CD4-positive, alpha-beta T cell treated with Interleukin-4 for 1 hour (primary cell): ENCODE measurements at regions not wholly inside any gene's neighbourhood (a gene's known extent, or its start where the extent isn't known, plus 50 kb on each side); places are given as distances from the start of the nearest gene placed in this dataset.

Source experiments
- DNase-seq, 2 donors: peaks; one replicate each; pipeline ENCODE4 v3.0.0-alpha.2; 2020 to 2022

DNA sequence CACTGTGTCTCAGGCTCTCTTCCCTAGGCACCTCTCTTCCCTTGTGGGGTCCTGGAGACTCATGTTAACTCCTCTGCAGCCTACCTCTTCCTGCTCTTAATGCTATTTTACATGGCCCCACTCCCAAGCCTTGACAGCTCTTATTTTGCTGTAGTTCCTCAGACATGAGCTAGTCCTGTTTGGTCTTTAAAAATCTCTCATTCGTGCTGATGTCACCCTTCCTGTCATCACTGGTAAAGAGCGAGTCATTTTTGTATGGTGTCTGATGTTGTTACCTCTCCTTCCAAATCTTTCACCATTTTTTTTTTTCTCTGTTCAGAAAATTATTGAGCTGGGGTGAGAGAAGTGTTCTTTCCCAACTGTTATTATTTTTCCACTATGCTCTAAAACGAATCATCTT, 84.8 kb upstream of the ZBED5 start:
- DNase-seq, result no peak

DNA sequence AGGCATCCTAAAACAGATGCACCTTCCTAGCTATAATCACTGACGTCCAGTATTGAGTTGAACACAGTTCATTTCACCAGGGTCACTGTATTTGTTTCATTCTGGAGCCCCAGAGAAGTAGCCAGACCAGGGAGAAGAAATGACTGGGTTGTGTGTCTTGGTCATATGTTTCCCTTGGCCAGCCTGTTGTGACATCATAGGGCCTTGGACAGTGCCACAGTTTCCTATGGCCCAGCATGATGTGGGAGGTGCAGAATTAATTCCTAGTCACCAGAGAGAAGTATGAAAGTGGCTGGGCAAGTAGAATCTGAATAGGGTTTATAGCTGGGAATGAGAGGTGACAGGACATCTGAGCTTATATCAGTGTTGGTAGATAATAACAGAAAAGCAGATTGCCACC, 84.0 kb upstream of the ZBED5 start:
- DNase-seq, result no peak

DNA sequence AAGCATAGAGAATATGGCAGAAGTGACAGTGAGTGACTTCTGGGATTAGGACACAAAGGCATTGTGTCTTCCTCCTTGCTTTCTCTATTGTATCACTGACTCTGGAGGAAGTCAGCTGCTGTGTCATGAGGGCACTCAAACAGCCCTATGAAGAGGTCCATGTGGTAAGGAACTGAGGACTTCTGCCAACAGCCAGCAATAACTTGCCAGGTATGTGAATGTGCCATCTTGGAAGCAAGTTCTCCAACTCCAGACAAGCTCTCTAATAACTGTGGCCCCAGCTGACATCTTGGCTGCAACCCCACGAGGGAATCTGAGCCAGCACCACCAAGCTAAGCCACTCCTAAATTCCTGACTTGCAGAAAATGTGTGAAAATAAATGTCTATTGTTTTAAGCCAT, 83.6 kb upstream of the ZBED5 start:
- DNase-seq, result no peak

DNA sequence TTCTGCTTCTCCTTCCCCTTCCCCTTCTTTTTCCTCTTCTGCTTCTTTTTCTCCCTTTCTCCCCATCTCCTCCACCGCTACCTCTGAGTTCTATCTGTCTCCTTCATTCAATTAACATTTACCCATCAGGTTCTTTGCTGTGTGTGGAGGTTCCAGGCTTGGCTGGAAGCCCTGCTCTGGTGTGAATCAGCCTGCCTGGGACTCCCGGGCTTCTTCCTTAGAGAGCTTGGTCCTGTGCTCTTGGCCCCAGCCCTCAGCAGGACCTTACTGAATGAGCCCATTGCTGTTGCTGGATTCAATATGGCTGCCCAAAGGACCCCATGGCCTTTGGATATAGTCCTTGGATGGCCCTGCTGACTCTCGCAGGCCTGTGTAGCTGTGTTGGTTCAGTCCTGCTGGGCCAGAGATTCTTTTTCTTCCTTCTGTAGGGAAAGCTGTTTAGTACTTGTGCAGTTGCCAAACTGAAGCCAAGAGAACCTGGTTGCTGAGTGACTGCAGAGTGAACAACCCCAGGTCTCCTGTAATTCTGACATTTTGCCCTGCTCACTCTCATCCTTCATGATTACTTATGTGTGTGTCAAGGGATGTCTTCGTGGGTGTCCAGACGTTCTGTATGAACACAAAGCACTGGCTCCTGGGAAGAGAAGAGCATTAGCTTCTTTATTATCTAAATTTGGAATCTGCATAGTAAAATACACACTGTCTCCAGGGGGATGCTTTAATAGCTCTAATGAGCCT, 81.0 kb upstream of the ZBED5 start:
- DNase-seq, result no peak

DNA sequence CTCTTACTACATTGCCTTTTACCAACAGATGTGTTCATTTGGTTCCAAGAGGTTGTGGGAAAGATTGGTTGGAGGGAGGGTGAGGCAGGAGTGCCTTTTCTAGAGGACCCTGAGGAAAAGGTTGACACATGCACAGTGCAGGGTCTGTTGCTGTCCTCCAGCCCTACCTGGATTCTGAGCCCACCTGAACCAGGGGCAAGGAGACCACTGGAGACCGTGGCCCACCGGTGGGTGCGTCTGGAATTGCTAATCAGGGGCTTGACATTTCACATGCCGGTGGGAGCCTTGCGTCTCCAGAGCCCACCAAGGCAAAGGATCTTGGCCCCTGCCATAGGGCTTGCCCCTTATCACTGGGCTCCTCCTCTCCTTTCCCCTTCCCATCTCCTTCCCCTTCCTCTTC, 80.4 kb upstream of the ZBED5 start:
- DNase-seq, result no peak

DNA sequence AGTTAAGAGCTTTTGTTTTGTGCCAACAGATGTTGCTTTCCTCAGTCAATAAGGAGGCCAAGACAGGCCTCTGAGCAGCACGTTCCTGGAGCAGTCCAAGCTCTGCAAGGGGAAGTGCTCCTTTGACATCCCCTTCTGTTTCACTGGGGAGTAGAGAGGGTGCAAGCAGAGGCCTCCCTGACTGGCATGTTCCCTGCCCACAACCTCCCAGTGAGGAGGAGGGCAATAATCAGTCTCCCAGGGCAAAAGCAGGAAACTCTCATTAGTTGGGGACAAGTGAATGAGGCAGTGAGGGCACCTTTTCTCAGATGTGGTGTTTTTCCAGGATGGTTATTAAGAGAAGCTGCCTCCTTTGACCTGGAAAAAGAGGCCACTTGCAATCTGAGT, 79.5 kb upstream of the ZBED5 start:
- DNase-seq, result no peak

DNA sequence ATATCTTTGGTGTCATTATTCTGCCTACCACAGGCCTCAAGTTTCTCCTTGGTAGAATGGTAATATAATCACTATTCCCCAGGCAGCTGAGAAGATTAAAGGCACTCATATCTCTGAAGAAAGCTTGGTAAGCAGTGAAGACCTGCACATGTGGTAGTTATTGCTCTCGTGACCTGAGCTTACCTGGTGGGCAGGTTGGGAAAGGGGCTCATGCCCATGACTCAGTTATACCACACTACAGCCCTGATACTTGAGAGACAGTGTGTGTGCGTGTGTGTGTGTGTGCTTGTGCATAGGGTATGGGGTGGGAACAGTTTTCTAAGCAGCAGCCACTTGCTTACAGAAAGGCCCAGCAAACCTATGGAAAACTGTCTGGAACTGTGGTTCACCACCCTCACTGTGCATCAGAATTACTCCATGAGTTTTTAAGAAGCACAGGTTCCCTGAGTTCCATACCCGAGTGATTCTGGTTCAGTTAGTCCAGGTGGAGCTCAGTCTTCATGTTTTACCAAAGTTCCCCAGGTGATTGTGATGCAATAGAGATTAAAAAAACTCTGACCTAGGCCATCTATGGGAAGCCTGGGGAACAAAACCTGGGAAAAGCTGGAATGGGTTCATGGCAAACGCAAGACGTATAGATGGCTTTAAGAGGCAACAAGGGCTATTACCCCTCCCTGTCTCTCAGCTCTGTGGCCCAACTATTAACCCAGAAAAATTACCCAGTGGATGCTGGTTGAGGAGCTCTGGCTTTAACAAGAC, 79.0 kb upstream of the ZBED5 start:
- DNase-seq, result no peak

DNA sequence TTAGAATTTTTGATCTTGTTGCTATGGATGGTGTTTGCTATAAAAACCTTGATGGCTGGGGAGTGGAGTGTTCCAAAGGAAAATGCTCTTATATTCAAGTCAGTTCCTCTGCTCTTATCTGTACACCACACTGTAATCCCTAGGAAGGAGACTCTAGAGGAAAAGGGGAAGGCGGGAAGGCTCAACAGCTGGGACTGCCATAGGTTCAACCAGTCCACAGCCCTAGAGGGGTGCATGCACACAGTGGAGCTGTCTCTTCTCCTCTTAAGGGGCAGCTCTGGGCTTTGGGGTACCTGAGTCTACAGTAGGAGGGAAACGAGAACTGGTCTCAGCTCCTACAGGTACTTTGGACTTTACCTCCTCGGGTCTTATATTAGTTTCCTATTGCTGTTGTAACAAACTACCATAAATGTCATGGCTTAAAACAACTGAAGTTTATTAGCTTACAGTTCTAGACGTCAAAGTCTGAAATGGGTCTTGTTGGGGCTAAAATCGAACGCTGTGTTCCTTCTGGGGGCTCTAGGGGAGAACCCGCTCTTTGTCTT, 77.2 kb upstream of the ZBED5 start:
- no peak for DNase-seq

DNA sequence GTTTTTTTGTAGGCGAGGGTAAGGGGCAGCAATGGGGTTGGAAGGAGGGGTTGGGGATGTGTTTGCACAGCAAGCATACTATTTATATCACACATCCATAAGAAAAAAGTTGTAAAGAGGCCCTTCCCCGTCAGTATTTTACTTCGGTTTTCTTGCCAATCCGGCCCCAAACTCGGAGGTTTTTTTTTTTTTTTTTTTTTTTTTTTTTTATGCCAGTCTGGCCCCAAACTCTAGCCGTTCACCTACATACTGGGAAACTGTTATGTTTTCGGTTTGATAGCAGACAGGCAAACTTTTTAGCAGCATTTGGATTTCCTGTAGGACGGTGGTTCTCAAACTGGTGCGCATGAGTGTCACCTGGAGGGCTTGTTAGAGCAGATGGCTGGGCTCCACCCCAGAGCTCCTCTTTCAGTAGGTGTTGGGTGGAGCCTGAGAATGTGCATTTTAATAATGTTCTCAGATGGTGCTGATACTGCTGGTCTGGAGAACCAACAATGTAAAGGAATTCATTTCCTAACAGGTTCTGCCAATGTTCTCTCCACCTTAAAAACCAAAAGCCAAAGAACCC, 76.5 kb upstream of the ZBED5 start:
- peak in 1 of 2 donors; percentile 22 for DNase-seq

DNA sequence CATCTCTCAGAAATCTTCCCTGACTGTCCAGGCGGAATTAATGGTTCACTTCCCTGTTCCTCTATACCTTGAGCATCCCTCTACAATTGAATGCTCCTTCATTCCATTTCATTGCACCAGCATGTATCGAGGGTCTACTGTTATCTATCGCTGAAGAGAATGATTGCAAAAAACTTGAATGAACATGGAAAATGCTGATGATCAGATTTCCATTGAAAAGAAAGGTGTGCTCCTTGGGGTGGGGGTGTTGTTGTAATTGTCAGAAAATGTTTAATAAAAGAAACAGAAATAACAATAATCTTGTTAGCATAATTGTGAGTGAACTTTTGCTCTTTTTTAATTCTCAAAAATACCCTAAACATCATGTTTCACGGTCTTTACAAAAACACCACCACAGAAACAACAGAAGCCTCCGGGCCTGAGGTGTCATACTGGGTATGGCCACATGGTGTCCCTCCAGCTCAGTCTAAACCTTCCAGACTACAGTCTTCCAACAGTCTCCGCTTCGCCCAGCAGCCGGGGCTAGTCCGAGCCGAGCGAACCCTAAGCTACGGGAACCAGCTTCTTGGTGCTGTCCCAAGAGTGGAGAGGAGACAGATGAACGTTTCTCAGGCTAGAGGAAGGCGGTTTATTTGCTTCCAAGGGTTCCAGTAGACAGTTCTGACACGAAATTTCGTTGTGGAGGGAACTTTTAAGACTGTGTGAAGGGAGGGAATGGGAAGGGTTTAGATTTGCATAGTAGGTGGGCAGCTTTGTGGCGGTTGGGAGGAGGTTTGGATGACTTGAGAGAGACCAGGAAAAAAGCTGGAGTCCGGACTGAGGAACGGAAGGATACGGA, 75.8 kb upstream of the ZBED5 start:
- peak; percentile 81 to 86 for DNase-seq

DNA sequence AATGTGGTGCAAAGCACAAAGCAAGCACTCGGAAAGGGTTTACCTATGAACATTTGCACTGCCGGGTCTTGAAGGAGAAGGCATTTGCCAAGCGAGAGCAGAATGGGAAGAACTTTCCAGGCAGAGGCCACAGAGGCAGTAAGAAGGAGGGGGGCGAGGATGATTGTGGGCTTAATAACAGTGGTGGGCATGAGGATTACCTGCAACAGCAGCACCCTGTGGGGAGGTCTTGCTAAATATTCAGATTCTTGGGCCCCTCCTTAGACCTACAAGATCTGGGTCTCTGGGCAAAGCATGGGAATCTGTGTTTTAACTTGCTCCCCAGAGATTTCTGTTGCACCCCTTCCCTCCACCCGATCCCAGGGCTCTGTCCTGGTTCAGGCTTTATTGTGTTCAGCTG, 75.1 kb upstream of the ZBED5 start:
- no peak for DNase-seq

DNA sequence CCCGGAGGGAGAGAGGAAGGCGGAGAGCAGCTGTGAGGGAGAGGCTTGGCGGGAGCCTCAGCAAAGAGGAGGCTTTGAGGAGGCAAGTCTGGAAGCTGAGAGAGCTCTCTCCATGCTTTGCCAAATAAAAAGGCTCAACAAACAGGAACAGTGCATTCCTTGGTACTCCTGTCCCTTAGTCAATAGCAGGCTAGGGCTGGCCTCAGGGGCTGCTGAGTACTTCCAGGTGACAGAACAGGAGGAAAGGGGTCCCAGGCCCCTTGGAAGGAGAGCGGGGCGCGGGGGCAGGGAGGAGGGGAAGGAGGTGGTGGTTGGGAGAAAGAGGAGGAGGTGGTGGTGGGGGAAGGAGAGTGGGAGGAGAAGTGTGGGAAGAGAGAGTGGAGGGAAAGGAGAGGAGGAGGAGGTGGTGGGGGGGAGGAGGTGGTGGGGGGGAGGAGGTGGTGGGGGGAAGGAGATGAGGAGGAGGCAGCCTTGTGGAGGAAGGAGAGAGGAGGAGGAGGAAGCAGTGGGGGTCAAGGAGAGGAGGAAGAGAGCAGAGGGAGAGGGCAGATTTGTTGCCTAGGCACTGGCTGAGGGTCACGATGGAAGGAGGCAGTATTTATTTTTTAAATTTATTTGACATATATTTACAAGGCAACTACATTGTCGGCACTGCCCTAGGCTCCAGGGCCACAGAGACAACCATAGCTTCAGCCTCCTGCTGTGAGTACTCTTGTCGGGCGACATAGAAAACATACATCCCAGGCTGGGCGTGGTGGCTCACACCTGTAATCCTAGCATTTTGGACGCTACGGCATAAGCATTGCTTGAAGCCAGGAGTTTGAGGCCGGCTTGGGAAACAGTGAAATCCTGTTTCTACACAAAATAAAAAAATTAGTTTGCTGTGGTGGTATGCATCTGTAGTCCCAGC, 74.2 kb upstream of the ZBED5 start:
- DNase-seq, result no peak

DNA sequence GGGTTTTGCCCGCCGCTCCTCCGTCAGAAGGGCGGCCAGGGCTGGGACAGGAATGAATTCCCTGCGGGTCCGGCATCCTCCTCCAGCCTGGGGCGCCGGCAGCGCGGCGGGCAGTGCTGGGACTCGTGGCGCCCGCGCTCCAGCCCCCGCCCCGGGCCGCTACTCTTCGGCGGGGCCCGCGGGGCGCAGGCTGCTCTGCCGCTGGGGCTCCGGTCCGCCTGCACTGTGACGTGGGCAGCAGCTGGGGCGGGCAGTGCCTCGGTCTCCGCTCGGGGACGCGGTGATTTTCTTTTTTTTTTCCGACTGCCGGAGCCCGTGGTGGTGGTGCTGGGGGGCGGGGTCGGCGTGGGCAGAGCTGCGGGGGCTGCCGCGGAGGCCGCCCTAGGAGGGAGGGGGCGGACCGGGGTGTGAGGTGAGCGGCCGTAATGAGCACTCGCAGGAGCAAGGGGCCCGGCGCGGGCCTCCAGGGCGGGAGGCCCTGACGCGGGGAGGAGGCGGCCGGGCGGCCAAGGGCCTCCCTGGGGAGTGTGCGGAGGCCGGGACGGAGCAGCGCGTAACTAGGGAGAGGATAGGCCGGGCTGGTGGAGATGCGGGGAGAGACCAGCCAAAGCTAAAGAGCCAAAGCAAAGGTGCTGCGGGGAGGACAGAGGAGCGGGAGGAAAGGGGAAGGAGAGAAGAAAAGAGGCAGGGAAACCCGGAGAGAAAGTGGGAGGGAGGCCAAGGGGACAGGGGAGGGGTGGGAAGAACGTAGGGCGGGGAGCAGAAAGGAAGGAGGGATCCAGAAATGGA, 73.3 kb upstream of the ZBED5 start:
- peak; percentile 34 to 44 for DNase-seq

DNA sequence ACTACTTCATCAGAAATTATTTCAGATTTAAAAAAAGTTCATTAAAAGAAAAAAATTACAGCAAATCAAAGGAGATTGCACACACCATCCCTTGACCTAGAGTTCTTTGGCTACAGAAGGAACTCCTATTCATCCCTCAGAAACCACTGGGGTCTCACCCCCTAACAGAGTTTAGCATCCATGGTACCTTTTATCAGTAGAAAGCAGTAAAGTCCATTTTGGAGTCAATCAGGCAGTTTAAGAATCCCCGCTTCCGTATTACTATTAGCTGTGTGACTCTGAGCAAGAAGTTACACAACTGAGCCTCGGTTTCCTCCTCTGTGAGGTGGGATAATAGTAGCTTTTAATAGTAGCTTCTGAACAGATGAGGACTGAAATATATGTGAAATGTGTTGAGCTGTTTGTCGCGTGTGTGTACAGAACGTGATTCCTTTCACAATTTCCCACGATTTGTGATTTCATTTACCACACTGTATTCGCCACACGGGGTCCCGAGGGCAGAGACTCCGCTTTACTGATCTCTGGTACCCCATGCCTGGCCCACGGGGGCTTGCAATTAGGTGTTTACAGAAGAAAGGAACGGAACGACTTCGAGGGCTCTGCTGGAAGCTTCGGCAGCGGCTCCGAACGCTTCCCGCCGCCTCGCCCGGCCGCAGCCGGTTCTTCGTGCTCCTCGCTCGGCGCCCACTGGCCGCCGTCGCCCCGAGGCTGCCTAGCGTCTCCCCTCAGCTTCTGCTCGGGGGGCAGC, 72.5 kb upstream of the ZBED5 start:
- DNase-seq, result peak in 1 of 2 donors; percentile 9

DNA sequence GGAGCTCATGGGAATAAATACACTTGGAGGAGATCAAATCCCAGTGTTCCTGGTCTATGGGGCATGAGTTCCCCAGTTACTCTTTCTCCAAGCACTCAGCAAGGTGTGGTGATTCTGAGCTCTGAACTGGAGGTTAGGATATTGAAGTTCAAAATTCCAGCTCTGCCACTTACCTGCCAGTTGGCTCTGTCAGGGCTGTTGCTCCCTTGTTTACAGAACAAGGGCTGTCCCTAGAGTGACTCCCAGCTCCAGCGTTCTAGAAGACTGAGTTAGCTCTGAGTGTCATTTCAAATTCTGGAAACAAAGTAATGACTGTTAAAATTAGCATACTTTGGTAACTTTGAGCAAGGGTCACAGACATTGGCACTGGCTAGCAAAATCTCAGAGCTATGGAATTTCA, 69.7 kb upstream of the ZBED5 start:
- DNase-seq, result no peak

DNA sequence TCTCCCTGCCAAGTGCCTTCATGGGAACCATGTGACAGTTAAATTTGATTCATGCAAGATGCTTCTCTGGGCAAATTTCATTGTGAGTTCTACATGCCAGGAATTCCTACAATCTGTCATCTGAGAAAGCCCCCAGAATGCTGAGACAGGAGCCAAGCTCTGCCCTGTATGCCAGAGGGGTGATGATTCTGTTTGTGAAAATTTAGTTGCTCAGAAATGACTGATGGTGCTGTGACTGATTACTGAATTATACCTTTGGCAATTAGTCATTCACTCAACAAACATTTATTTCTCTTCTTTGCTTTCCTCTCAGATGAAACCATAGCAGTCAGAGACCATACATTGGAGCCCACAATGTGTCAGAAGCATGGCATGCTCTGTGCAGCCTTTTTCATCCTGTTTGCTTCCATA, 69.0 kb upstream of the ZBED5 start:
- DNase-seq, result no peak

DNA sequence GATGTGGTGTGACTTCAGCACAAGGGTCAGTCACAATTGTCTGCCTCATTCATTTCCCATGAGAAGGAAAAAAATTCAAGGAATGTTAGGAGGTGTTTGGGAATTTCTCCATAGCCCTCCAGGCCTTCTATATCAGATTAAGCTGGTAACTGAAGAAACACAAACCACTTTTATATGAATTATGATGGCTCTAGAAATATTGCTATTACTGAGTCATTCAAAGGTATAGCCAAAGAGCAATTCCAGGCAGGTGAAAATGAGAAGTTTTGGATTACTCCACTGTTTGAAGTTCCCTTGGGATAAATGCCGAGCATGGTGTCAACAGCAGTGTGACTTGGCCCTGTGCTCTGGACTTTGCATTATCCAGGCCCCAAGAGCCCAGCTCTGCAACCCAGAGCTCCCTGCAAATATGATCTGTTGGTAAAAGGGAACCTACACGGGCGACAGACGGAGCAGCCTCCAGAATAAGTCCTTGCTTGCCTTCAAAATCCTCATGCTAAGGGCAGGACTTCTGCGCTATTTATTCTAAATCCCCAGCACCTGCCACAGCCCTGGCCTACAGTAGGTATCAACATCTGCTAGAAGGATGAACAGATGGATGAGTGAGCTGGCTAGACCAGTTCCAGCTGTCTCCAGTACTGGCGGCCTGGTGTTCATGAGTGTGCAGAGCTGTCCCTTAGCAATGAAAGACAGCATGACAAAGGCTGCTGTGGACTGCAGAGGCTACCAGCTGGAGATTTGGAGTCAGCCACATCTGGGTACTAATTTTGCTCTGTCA, 67.5 kb upstream of the ZBED5 start:
- no peak for DNase-seq

DNA sequence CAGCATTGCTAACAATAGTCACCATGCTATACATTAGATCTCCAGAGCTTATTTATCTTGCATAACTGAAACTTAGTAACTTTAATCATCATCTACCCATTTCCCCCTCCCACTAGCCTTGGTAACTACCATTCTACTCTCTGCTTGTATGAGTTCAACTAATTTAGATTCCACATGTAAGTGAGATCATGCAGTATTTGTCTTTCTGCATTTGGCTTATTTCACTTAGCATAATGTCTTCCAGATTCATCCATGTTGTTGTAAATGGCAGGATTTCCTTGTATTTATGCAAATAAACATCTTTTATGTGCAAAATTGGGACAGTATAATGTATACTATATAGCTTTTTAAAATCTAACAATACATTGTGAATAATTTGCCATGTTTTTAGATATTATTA, 66.0 kb upstream of the ZBED5 start:
- DNase-seq, result no peak

DNA sequence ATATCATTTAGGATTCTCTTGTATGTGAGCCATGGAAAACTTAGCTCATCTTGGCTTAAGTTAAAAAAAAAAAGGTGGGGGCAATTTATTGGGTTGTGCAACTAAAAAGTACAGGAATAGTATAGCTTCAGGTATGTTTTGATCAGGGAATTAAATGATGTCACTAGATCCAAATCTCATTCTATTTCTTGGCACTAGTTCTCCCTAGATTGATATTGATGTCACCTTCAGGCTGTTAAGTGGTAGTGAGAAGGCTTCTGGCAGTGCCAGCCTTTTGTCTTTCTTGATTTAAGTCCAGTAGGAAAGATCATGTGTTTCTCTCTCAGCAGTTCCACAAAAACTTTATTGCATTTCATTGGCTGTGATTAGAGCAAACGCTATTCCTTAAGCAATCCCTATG, 65.0 kb upstream of the ZBED5 start:
- DNase-seq, result no peak

DNA sequence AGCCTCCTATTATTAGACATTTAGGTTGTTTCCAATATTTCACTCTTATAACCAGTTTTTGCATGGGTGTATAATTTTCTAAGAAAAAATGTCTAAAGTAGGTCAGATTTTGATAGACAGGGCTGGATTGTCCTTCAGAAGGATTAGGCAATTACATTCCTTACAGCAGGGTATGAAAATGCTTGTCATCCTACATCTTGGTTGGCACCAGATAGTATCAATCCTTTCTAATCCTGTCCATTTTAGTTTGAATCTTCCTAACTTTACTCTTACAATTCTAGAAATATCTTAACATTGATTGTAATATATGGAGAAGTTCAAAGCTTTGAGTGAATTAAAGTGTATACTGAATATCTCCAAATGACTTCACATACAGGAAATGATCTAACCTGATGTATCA, 63.0 kb upstream of the ZBED5 start:
- DNase-seq, result no peak
